Vagina (tissue), 2 donors: ENCODE measurements at regions not wholly inside any gene's neighbourhood (a gene's known extent, or its start where the extent isn't known, plus 50 kb on each side); places are given as distances from the start of the nearest gene placed in this dataset.

Experiments used
- DNase-seq, 2 donors: peaks; one replicate each; pipeline ENCODE4 v3.0.0-alpha.2; 2017; ENCODE audit errors: extremely low spot score in 2 of 2
- H3K27ac ChIP-seq: fragments of 200-600 bp; sonication (generic); one replicate; pipeline ENCODE4 v1.5.1; 2019
- H3K27me3 ChIP-seq: fragments of 200-600 bp; sonication (generic); one replicate; pipeline ENCODE4 v1.5.1; 2019
- H3K36me3 ChIP-seq, 2 donors: fragments of 200-600 bp; sonication (generic); one replicate each; pipeline ENCODE4 v1.5.1; 2017 to 2019
- H3K4me1 ChIP-seq: fragments of 200-600 bp; sonication (generic); one replicate; pipeline ENCODE4 v1.5.1; 2019
- H3K4me3 ChIP-seq, 2 donors: fragments of 200-600 bp; sonication (generic); 1 replicate in 1 of 2; 2 replicates in 1 of 2; pipeline ENCODE4 v1.5.1; 2016 to 2019
- H3K9me3 ChIP-seq: fragments of 200-600 bp; sonication (generic); one replicate; pipeline ENCODE4 v1.5.1; 2019
- CTCF ChIP-seq, 3 experiments: fragments of 450-650 bp in 2 of 3; fragments of 200-600 bp in 1 of 3; sonication (generic) in 1 of 3; IDR thresholded peaks; one replicate each; pipeline ENCODE4 v1.5.1; 2017 to 2019; ENCODE audit warnings: antibody characterized with exemption in 3 of 3, mild to moderate bottlenecking in 2 of 3, moderate library complexity in 2 of 3
- POLR2A ChIP-seq, 2 donors: fragments of 450-650 bp; IDR thresholded peaks; one replicate each; pipeline ENCODE4 v1.6.1; 2017; ENCODE audit warnings: antibody characterized with exemption in 2 of 2, mild to moderate bottlenecking in 2 of 2, moderate library complexity in 2 of 2
- POLR2AphosphoS5 ChIP-seq, 2 donors: sonication (generic); formaldehyde crosslinking; IDR thresholded peaks; one replicate each; pipeline ENCODE4 v1.9.0; 2017; ENCODE audit warnings: antibody characterized with exemption in 2 of 2, mild to moderate bottlenecking in 2 of 2, low read depth in 1 of 2; ENCODE audit not compliant: insufficient read depth in 1 of 2
- intact Hi-C: fragments of 100-400 bp; cut with DNase I; formaldehyde crosslinking; loops from one replicate; pipeline ENCODE4 v1.15.1; 2023

GRCh38 chr11:81394311-81394710 lies 1339.4 kb downstream of the FAM181B start:
- intact Hi-C loops: no loop called here
- no peak overlapping the region for H3K27ac ChIP-seq
- TF ChIP-seq CTCF (IDR thresholded peaks at IDR 0.05) (no peak), POLR2A (IDR thresholded peaks at IDR 0.05) (no peak), POLR2AphosphoS5 (IDR thresholded peaks at IDR 0.05; ENCODE audit: insufficient read depth in 1 of 2, low read depth in 1 of 2) (no peak)
- no peaks in the 10 kb centered on the region for H3K36me3 ChIP-seq
- no peaks in the 10 kb centered on the region for H3K27me3 ChIP-seq
- H3K4me1 ChIP-seq: no peaks in the 10 kb centered on the region
- H3K9me3 ChIP-seq: no peaks in the 10 kb centered on the region
- DNase-seq: no peak
- H3K4me3 ChIP-seq: no peak overlapping the region

GRCh38 chr11:81388326-81388725 lies 1345.3 kb downstream of the FAM181B start:
- Histone ChIP-seq H3K9me3 (no peaks in the 10 kb centered on the region), H3K27ac (no peak overlapping the region), H3K27me3 (no peaks in the 10 kb centered on the region), H3K36me3 (no peaks in the 10 kb centered on the region), H3K4me3 (no peak overlapping the region), H3K4me1 (no peaks in the 10 kb centered on the region)
- no peak for DNase-seq
- no peak for TF ChIP-seq POLR2AphosphoS5 (IDR thresholded peaks at IDR 0.05; ENCODE audit: insufficient read depth in 1 of 2, low read depth in 1 of 2)
- intact Hi-C loops: no loop called here

GRCh38 chr11:81380395-81380794 lies 1353.3 kb downstream of the FAM181B start:
- H3K4me3 ChIP-seq: no peak overlapping the region
- H3K36me3 ChIP-seq: no peaks in the 10 kb centered on the region
- H3K9me3 ChIP-seq: no peaks in the 10 kb centered on the region
- no peaks in the 10 kb centered on the region for H3K4me1 ChIP-seq
- intact Hi-C loops: no loop called here
- TF ChIP-seq POLR2AphosphoS5 (IDR thresholded peaks at IDR 0.05; ENCODE audit: insufficient read depth in 1 of 2, low read depth in 1 of 2): no peak
- TF ChIP-seq POLR2A (IDR thresholded peaks at IDR 0.05): no peak
- no peaks in the 10 kb centered on the region for H3K27me3 ChIP-seq
- no peak for DNase-seq
- no peak overlapping the region for H3K27ac ChIP-seq

- Histone ChIP-seq H3K4me3 (no peak overlapping the region), H3K27me3 (no peaks in the 10 kb centered on the region), H3K4me1 (no peaks in the 10 kb centered on the region), H3K9me3 (no peaks in the 10 kb centered on the region), H3K36me3 (no peaks in the 10 kb centered on the region), H3K27ac (no peak overlapping the region)
- intact Hi-C loops: no loop called here
- DNase-seq: no peak
- no peak for TF ChIP-seq POLR2AphosphoS5 (IDR thresholded peaks at IDR 0.05; ENCODE audit: insufficient read depth in 1 of 2, low read depth in 1 of 2)
- no peak for TF ChIP-seq POLR2A (IDR thresholded peaks at IDR 0.05)
- no peak for TF ChIP-seq CTCF (IDR thresholded peaks at IDR 0.05)
Observed at GRCh38 chr11:81377418-81377817, 1356.2 kb downstream of the FAM181B start.

- Histone ChIP-seq H3K36me3 (no peaks in the 10 kb centered on the region), H3K27me3 (no peaks in the 10 kb centered on the region), H3K4me1 (no peaks in the 10 kb centered on the region), H3K27ac (no peak overlapping the region), H3K4me3 (no peak overlapping the region), H3K9me3 (no peaks in the 10 kb centered on the region)
- no peak for DNase-seq
- TF ChIP-seq CTCF (IDR thresholded peaks at IDR 0.05) (no peak), POLR2A (IDR thresholded peaks at IDR 0.05) (no peak), POLR2AphosphoS5 (IDR thresholded peaks at IDR 0.05; ENCODE audit: insufficient read depth in 1 of 2, low read depth in 1 of 2) (no peak)
- intact Hi-C loops: no loop called here
Observed at GRCh38 chr11:81373986-81374385, 1359.7 kb downstream of the FAM181B start.

- Histone ChIP-seq H3K27ac (no peak overlapping the region), H3K36me3 (no peaks in the 10 kb centered on the region), H3K4me3 (no peak overlapping the region), H3K27me3 (no peaks in the 10 kb centered on the region), H3K4me1 (no peaks in the 10 kb centered on the region), H3K9me3 (no peaks in the 10 kb centered on the region)
- no peak for TF ChIP-seq CTCF (IDR thresholded peaks at IDR 0.05)
- no peak for TF ChIP-seq POLR2A (IDR thresholded peaks at IDR 0.05)
- no peak for TF ChIP-seq POLR2AphosphoS5 (IDR thresholded peaks at IDR 0.05; ENCODE audit: insufficient read depth in 1 of 2, low read depth in 1 of 2)
- intact Hi-C loops: no loop called here
- DNase-seq: no peak
Observed at GRCh38 chr11:81368192-81368591, 1365.5 kb downstream of the FAM181B start.
